ENCODE measurements at regions not wholly inside any gene's neighbourhood (a gene's known extent, or its start where the extent isn't known, plus 50 kb on each side); places are given as distances from the start of the nearest gene placed in this dataset.

DNA sequence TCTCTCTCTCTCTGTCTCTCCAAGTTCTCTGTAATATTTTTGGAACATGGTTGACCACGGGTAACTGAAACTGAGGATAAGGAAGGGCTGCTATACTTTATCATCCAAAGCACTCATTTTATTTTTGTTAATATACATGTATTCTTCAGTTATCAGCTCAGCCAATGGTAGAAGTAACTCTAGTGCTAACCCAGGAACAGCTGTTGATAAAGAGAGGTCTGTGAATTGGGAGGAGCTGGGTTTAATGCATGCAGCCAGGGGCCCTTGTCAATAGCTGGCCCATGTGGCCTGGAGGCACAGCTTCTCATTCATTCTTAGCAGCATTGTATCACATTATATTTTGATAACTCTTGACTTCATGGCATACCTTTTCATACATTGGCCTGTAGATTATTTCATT lies 401.6 kb downstream of the EPHA4 start:
- no peak overlapping the region for H3K4me3 ChIP-seq (replicated peaks; ENCODE audit: low read depth, low read length)
- TF ChIP-seq, protein P1, sequence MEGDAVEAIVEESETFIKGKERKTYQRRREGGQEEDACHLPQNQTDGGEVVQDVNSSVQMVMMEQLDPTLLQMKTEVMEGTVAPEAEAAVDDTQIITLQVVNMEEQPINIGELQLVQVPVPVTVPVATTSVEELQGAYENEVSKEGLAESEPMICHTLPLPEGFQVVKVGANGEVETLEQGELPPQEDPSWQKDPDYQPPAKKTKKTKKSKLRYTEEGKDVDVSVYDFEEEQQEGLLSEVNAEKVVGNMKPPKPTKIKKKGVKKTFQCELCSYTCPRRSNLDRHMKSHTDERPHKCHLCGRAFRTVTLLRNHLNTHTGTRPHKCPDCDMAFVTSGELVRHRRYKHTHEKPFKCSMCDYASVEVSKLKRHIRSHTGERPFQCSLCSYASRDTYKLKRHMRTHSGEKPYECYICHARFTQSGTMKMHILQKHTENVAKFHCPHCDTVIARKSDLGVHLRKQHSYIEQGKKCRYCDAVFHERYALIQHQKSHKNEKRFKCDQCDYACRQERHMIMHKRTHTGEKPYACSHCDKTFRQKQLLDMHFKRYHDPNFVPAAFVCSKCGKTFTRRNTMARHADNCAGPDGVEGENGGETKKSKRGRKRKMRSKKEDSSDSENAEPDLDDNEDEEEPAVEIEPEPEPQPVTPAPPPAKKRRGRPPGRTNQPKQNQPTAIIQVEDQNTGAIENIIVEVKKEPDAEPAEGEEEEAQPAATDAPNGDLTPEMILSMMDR (IDR thresholded peaks at IDR 0.05; ENCODE audit: low read depth, low read length, missing control alignments) = no peak
- no peak for DNase-seq (ENCODE audit: extremely low read depth, low read depth)

GRCh38 chr2:221176667-221177066 lies 395.4 kb downstream of the EPHA4 start:
- peak; percentile 1 for DNase-seq (ENCODE audit: extremely low read depth, low read depth)
- H3K4me3 ChIP-seq (replicated peaks; ENCODE audit: low read depth, low read length) = no peak overlapping the region
- TF ChIP-seq, protein P1 (IDR thresholded peaks at IDR 0.05; ENCODE audit: low read depth, low read length, missing control alignments) = no peak

- DNase-seq (ENCODE audit: extremely low read depth, low read depth) = no peak
- TF ChIP-seq, protein P1 (IDR thresholded peaks at IDR 0.05; ENCODE audit: low read depth, low read length, missing control alignments) = no peak
- no peak overlapping the region for H3K4me3 ChIP-seq (replicated peaks; ENCODE audit: low read depth, low read length)
Measured at GRCh38 chr2:221178139-221178538, 394.0 kb downstream of the EPHA4 start.

GRCh38 chr2:221186873-221187272 lies 385.2 kb downstream of the EPHA4 start:
- no peak overlapping the region for H3K4me3 ChIP-seq (replicated peaks; ENCODE audit: low read depth, low read length)
- no peak for DNase-seq (ENCODE audit: extremely low read depth, low read depth)
- TF ChIP-seq, protein P1 (IDR thresholded peaks at IDR 0.05; ENCODE audit: low read depth, low read length, missing control alignments) = no peak

DNA sequence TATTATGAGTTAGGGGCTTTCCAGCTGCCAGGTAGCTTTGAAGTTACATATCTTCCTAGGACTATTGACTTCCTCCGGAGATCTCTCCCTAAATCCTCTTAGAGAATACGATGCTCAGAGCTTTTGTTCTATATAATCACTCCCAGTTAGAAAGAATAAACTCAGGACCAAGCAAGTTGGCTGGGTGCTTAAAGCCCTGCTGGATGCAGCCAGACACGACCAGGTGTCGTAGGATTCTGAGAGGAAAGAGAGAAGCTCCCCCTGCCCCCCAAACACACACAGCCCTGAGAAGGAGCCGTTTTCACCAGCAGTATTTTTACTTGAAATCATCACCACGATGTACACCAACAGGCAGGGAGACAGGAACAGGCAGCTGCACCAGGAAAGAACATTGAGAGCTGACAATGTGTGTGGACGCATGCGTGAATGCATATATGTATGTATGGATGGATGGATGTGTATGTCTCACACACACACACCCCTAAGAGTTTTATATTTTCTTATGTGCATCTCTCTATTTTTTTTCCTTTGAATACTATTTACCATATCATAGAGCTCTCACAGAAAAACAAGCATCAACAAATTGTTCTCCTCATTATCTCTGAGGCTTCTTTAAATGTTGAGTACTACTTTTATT lies 382.6 kb downstream of the EPHA4 start:
- TF ChIP-seq, protein P1 (IDR thresholded peaks at IDR 0.05; ENCODE audit: low read depth, low read length, missing control alignments) = no peak
- no peak for DNase-seq (ENCODE audit: extremely low read depth, low read depth)
- no peak overlapping the region for H3K4me3 ChIP-seq (replicated peaks; ENCODE audit: low read depth, low read length)

- H3K4me3 ChIP-seq (replicated peaks; ENCODE audit: low read depth, low read length) = no peak overlapping the region
- TF ChIP-seq, protein P1 (IDR thresholded peaks at IDR 0.05; ENCODE audit: low read depth, low read length, missing control alignments) = no peak
- no peak for DNase-seq (ENCODE audit: extremely low read depth, low read depth)
Measured at GRCh38 chr2:221195829-221196228, 376.3 kb downstream of the EPHA4 start.

Data from HFF-Myc (cell line).